WI38 (cell line): ENCODE measurements at regions not wholly inside any gene's neighbourhood (a gene's known extent, or its start where the extent isn't known, plus 50 kb on each side); places are given as distances from the start of the nearest gene placed in this dataset.

Experiments used
- H3K4me3 ChIP-seq: 2 replicates; pipeline ENCODE4 v1.5.1; 2011; ENCODE audit warnings: low read depth, mild to moderate bottlenecking, control low read depth, low read length
- TF ChIP-seq, protein P1 (sequence below): IDR thresholded peaks from 2 replicates; pipeline ENCODE4 v1.5.1; 2012; ENCODE audit warnings: low read depth, mild to moderate bottlenecking, control low read depth, low read length

GRCh38 chr13:105491345-105491744 lies 1044.1 kb downstream of the EFNB2 start:
- TF ChIP-seq, protein P1, sequence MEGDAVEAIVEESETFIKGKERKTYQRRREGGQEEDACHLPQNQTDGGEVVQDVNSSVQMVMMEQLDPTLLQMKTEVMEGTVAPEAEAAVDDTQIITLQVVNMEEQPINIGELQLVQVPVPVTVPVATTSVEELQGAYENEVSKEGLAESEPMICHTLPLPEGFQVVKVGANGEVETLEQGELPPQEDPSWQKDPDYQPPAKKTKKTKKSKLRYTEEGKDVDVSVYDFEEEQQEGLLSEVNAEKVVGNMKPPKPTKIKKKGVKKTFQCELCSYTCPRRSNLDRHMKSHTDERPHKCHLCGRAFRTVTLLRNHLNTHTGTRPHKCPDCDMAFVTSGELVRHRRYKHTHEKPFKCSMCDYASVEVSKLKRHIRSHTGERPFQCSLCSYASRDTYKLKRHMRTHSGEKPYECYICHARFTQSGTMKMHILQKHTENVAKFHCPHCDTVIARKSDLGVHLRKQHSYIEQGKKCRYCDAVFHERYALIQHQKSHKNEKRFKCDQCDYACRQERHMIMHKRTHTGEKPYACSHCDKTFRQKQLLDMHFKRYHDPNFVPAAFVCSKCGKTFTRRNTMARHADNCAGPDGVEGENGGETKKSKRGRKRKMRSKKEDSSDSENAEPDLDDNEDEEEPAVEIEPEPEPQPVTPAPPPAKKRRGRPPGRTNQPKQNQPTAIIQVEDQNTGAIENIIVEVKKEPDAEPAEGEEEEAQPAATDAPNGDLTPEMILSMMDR = no peak
- H3K4me3 ChIP-seq = no peak overlapping the region

DNA sequence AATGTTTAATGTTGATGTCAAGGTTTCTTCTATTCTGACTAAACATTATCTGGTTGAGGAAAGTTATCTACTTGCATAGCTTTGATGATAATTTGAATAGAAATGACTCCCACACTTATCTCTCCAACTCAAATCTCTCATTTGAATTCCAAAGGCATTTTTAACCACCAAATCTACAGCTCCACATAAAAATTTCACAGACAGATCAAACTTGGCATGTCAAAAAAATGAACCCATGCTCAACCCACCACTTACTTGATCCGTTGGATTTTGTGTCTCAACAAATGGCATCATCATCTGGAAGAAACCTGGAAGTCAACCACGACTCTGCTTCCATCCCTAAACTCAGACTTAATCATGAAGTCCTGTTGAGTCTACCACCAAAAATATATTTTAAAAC lies 1050.4 kb downstream of the EFNB2 start:
- H3K4me3 ChIP-seq = no peak overlapping the region
- TF ChIP-seq, protein P1 = no peak

GRCh38 chr13:105474983-105475610 lies 1060.4 kb downstream of the EFNB2 start:
- H3K4me3 ChIP-seq = no peak overlapping the region

DNA sequence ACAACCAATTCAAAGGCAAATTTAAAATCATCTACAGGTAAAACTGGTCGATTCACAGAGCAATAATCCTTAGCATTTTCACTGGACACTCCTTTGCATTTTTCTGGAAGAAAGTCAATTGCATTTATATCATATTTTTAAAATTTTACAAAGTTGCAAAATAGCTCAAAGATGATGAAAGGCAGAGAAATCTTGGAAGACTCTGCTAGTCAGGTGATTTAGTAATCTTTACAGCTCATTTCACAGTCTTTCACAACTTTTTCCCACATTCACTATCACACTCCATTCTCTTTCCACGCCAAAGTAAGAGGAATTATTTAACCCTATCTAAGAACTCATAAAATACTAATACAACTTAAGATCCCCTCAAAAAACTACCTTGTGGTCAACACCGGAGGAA lies 1063.8 kb downstream of the EFNB2 start:
- TF ChIP-seq, protein P1 = no peak
- H3K4me3 ChIP-seq = no peak overlapping the region

More at GRCh38 chr13:105474983-105475610, 1060.4 kb downstream of the EFNB2 start:
- TF ChIP-seq, protein P1 = no peak

DNA sequence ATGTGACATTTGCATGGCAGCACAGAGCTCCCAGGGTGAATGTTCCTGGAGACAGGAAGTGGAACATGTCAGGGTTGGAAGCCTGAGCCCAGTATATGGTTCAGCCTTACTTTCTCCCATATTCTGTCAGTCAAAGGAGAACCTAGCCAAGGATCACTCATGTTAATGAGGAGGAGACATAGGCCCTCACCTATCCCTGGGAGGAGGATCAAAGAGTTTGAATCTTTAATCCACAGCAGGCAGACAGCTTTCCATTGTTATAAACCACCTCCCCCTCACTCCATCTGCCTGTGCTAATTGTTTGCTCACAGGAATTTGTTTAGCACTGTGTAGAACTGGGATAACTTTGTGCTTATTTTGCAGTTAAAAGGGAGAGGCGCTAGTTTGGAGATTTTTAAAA lies 1069.1 kb downstream of the EFNB2 start:
- H3K4me3 ChIP-seq = no peak overlapping the region
- TF ChIP-seq, protein P1 = no peak

DNA sequence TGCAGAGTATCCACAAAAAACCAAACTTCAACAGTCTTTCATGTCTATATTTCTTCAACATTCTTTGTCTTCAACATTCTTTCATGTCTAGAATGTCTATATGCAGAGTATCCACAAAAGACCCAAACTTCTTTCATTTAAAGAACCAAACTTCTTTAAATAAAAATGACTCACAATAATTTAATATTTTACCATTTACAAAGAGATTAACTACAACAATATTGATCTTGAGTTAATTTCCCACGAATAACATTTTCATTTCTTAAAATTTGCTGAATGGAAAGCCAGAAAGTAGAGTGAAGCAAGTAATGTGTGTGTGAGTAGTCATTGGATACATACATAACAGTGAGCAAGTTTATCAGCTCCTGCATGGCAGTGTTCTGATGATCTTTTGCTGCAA lies 1069.7 kb downstream of the EFNB2 start, which contains the start of gene DAOA:
Gene DAOA, plus strand, starts transcription at position 301 of the 400 bp plus-strand sequence.
- H3K4me3 ChIP-seq = no peak within 1 kb of the TSS
- TF ChIP-seq, protein P1 = no peak

GRCh38 chr13:105465251-105465650 lies 1070.2 kb downstream of the EFNB2 start:
- no peak overlapping the region for H3K4me3 ChIP-seq
- TF ChIP-seq, protein P1 = no peak
